PFSK-1 (cell line): ENCODE measurements at regions not wholly inside any gene's neighbourhood (a gene's known extent, or its start where the extent isn't known, plus 50 kb on each side); places are given as distances from the start of the nearest gene placed in this dataset.

Source experiments
- FOXP2 ChIP-seq: optimal IDR thresholded peaks from 2 replicates; pipeline ENCODE3; 2011; ENCODE audit warnings: borderline replicate concordance, control low read depth, inconsistent platforms; ENCODE audit not compliant: insufficient read depth; ENCODE audit errors: extremely low read length, extremely low read depth
- POLR2AphosphoS5 ChIP-seq: IDR thresholded peaks from 2 replicates; pipeline ENCODE4 v1.6.1; 2012; ENCODE audit warnings: low read depth, mild to moderate bottlenecking, control low read depth, low read length, moderate library complexity
- REST ChIP-seq, 2 experiments: IDR thresholded peaks; 2 replicates each; pipeline versions ENCODE4 v1.6.1 to v1.8.0; 2011 to 2012; ENCODE audit warnings: low read depth in 2 of 2, low read length in 2 of 2, control low read depth in 1 of 2, inconsistent platforms in 1 of 2, mild to moderate bottlenecking in 1 of 2, moderate library complexity in 1 of 2; ENCODE audit not compliant: insufficient read depth in 1 of 2
- SIN3A ChIP-seq: IDR thresholded peaks from 2 replicates; pipeline ENCODE4 v1.6.1; 2012; ENCODE audit warnings: mild to moderate bottlenecking, low read length, moderate library complexity, borderline replicate concordance; ENCODE audit not compliant: insufficient read depth
- TAF1 ChIP-seq: IDR thresholded peaks from 2 replicates; pipeline ENCODE4 v1.6.1; 2012; ENCODE audit warnings: low read length, control low read depth, borderline replicate concordance; ENCODE audit not compliant: insufficient read depth

DNA sequence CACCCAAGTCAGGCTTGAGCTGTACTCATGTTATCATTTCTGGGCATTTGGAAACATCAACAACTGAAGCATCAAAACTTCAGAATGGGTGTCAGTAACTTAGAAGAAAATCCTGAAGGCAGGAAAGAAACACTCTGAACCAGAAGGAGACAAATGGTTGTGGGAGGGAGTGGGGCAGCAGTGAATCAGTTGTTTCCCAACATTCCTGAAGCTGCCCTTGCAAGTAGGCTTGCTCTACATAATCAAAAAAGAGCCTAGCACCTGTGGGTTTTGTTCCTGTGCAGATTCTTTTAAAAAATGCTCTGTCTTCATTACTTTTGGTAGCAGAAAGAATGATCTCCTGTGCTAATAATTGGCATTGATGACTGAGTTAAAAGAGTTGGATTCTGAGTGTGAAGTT lies 424.2 kb upstream of the GRIA1 start:
- TF ChIP-seq TAF1, result no peak
- TF ChIP-seq SIN3A, result no peak
- no peak for TF ChIP-seq REST (IDR thresholded peaks at IDR 0.05; ENCODE audit: insufficient read depth in 1 of 2, low read depth in 2 of 2, low read length in 2 of 2)
- TF ChIP-seq POLR2AphosphoS5, result no peak
- TF ChIP-seq FOXP2, result no peak

DNA sequence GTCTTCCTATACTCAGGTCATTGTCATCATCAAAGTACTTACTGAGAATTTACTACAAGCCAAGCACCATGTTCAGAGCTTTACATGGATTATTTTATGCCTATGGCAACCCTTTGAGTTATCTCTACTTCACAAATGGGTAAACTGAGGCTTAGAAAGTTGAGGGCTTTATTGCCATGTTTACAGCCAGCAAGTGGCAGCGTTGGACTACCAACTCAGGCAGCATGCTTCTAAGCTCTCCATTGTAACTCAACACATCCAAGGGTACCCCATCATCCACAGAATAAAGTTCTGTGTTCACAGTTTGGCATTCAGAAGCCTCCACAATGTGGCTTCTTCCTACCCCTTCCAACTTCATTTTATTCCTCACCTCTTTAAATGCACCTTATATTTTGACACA lies 422.6 kb upstream of the GRIA1 start:
- TF ChIP-seq TAF1, result no peak
- no peak for TF ChIP-seq SIN3A
- TF ChIP-seq FOXP2, result no peak
- TF ChIP-seq REST (IDR thresholded peaks at IDR 0.05; ENCODE audit: insufficient read depth in 1 of 2, low read depth in 2 of 2, low read length in 2 of 2), result no peak
- TF ChIP-seq POLR2AphosphoS5, result no peak

DNA sequence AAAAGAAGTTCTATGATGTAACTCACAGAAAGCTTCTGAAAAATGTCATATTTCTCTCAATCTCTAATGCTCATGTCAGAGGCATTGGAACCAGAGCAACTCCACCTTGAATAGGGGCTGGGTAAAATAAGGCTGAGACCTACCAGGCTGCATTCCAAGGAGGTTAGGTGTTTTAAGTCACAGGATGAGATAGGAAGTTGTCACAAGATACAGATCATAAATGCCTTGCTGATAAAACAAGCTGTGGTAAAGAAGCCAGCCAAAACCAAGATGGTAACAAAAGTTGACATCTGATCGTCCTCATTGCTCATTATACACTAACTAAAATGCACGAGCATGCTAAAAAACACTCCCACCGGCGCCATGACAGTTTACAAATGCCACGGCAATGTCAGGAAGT lies 411.1 kb upstream of the GRIA1 start:
- no peak for TF ChIP-seq POLR2AphosphoS5
- TF ChIP-seq SIN3A, result no peak
- TF ChIP-seq FOXP2, result no peak
- TF ChIP-seq TAF1, result no peak
- TF ChIP-seq REST (IDR thresholded peaks at IDR 0.05; ENCODE audit: insufficient read depth in 1 of 2, low read depth in 2 of 2, low read length in 2 of 2), result no peak

DNA sequence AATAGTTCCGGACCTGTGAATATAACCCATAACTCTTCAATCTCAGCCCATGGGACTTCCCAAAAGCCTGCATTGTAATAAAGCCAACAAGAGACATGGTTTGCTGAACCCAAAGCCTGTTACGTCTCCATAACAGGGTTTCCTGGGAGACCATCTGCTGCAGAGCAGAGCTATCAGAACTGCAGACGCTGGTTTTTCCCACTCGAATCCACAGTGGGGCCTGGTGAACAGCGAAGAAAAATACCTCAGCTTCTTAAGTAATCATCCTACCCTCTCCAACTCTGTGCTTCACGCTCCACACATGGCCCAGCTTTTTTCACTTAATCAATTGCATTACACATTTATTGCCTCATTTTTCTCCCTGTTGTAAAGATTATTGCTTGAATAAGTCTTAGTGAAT lies 409.5 kb upstream of the GRIA1 start:
- TF ChIP-seq REST (IDR thresholded peaks at IDR 0.05; ENCODE audit: insufficient read depth in 1 of 2, low read depth in 2 of 2, low read length in 2 of 2) (no peak), POLR2AphosphoS5 (no peak), TAF1 (no peak), FOXP2 (no peak), SIN3A (no peak)

DNA sequence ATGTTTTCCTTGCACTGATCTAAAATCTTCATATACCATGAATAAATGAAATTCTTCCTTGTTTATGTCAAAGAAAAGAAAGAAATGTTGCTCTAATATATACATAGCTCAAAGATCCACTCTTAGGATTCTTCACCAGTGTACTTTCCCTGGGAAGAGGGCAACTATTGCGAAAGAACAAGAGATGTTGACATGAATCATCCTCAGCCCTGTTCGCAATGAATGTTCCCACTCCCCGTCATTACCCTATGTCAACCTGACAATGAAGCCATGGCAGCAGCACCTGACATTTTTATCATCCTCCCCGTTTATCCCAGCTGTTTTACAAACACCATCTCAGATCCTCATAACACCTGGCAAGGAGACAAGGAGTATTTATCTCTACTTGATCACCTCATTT lies 409.1 kb upstream of the GRIA1 start:
- no peak for TF ChIP-seq POLR2AphosphoS5
- no peak for TF ChIP-seq FOXP2
- TF ChIP-seq TAF1, result no peak
- TF ChIP-seq REST (IDR thresholded peaks at IDR 0.05; ENCODE audit: insufficient read depth in 1 of 2, low read depth in 2 of 2, low read length in 2 of 2), result no peak
- no peak for TF ChIP-seq SIN3A
